ENCODE measurements at regions not wholly inside any gene's neighbourhood (a gene's known extent, or its start where the extent isn't known, plus 50 kb on each side); places are given as distances from the start of the nearest gene placed in this dataset.

- no peaks in the 10 kb centered on the region for H3K27me3 Mint-ChIP-seq
- H3K27ac Mint-ChIP-seq, result no peak overlapping the region
- H3K36me3 Mint-ChIP-seq (ENCODE audit: low read depth), result no peaks in the 10 kb centered on the region
- H3K4me3 Mint-ChIP-seq, result no peak overlapping the region
- peaks cover 29% of the 10 kb centered on the region for H3K4me1 Mint-ChIP-seq
- DNase-seq, result no peak
- peaks cover 2% of the 10 kb centered on the region for H3K9me3 Mint-ChIP-seq
- POLR2A ChIA-PET, result no interaction called here
- CTCF ChIA-PET, result interaction anchor here (0.6 to 1.3 kb wide), 3 partner anchors 8 to 13 kb away, joined by 3 read pairs; no protein-coding TSS in a partner anchor
These were observed 53.0 kb upstream of the CA12 start for GRCh38 chr15:63434576-63435186.

GRCh38 chr15:63435204-63435820 is 53.7 kb upstream of the CA12 start:
- CTCF ChIA-PET, result interaction anchor here (0.6 to 1.3 kb wide), 2 partner anchors 10 to 14 kb away, joined by 3 read pairs; no protein-coding TSS in a partner anchor
- Mint-ChIP-seq H3K4me1 (peaks cover 35% of the 10 kb centered on the region), H3K27ac (peak overlapping the region; percentile 88), H3K4me3 (no peak overlapping the region), H3K27me3 (no peaks in the 10 kb centered on the region), H3K9me3 (peaks cover 2% of the 10 kb centered on the region), H3K36me3 (ENCODE audit: low read depth) (no peaks in the 10 kb centered on the region)
- POLR2A ChIA-PET, result no interaction called here
- no peak for DNase-seq

GRCh38 chr15:63436341-63436740 is 54.7 kb upstream of the CA12 start:
- H3K4me1 Mint-ChIP-seq, result peaks cover 45% of the 10 kb centered on the region
- POLR2A ChIA-PET, result no interaction called here

GRCh38 chr15:63436872-63437375 is 55.3 kb upstream of the CA12 start:
- Mint-ChIP-seq H3K4me3 (no peak overlapping the region), H3K27me3 (no peaks in the 10 kb centered on the region), H3K4me1 (peaks cover 50% of the 10 kb centered on the region), H3K27ac (peak overlapping the region; percentile 88), H3K9me3 (peaks cover 2% of the 10 kb centered on the region), H3K36me3 (ENCODE audit: low read depth) (no peaks in the 10 kb centered on the region)
- POLR2A ChIA-PET, result no interaction called here
- CTCF ChIA-PET, result interaction anchor here (0.5 to 3.1 kb wide), 9 partner anchors 9 to 114 kb away, joined by 3 to 20 read pairs (median 3); no protein-coding TSS in a partner anchor
- peak; percentile 90 for DNase-seq

More at GRCh38 chr15:63436341-63436740, 54.7 kb upstream of the CA12 start:
- CTCF ChIA-PET, result interaction anchor here (0.5 to 3.1 kb wide), 7 partner anchors 11 to 114 kb away, joined by 3 to 20 read pairs (median 3); no protein-coding TSS in a partner anchor
- Mint-ChIP-seq H3K27me3 (no peaks in the 10 kb centered on the region), H3K27ac (peak overlapping the region; percentile 88), H3K4me3 (no peak overlapping the region), H3K36me3 (ENCODE audit: low read depth) (no peaks in the 10 kb centered on the region), H3K9me3 (peaks cover 2% of the 10 kb centered on the region)
- DNase-seq, result no peak

GRCh38 chr15:63439536-63440264 is 58.1 kb upstream of the CA12 start:
- no peaks in the 10 kb centered on the region for H3K27me3 Mint-ChIP-seq
- DNase-seq, result no peak
- ChIA-PET POLR2A (interaction anchor here (0.7 kb wide), 1 partner anchor 209 kb away, joined by 3 read pairs; no protein-coding TSS in a partner anchor), CTCF (interaction anchor here (0.5 to 3.1 kb wide), 3 partner anchors 8 to 290 kb away, joined by 3 to 20 read pairs (median 3); no protein-coding TSS in a partner anchor)
- H3K9me3 Mint-ChIP-seq, result peaks cover 2% of the 10 kb centered on the region
- H3K36me3 Mint-ChIP-seq (ENCODE audit: low read depth), result no peaks in the 10 kb centered on the region
- H3K27ac Mint-ChIP-seq, result no peak overlapping the region
- peaks cover 47% of the 10 kb centered on the region for H3K4me1 Mint-ChIP-seq
- no peak overlapping the region for H3K4me3 Mint-ChIP-seq

- Mint-ChIP-seq H3K9me3 (peaks cover 2% of the 10 kb centered on the region), H3K4me3 (no peak overlapping the region)
- POLR2A ChIA-PET, result no interaction called here
These were observed 58.6 kb upstream of the CA12 start for GRCh38 chr15:63440265-63440648.

GRCh38 chr15:63440756-63441155 is 59.1 kb upstream of the CA12 start:
- Mint-ChIP-seq H3K4me3 (no peak overlapping the region), H3K9me3 (peaks cover 2% of the 10 kb centered on the region), H3K27me3 (no peaks in the 10 kb centered on the region), H3K27ac (peak overlapping the region; percentile 37), H3K4me1 (peaks cover 46% of the 10 kb centered on the region), H3K36me3 (ENCODE audit: low read depth) (no peaks in the 10 kb centered on the region)
- POLR2A ChIA-PET, result no interaction called here
- CTCF ChIA-PET, result interaction anchor here (1.6 kb wide), 1 partner anchor 26 kb away, joined by 4 read pairs; no protein-coding TSS in a partner anchor
- no peak for DNase-seq

More at GRCh38 chr15:63440265-63440648, 58.6 kb upstream of the CA12 start:
- DNase-seq, result no peak
- Mint-ChIP-seq H3K4me1 (peaks cover 47% of the 10 kb centered on the region), H3K36me3 (ENCODE audit: low read depth) (no peaks in the 10 kb centered on the region), H3K27ac (no peak overlapping the region), H3K27me3 (no peaks in the 10 kb centered on the region)
- CTCF ChIA-PET, result interaction anchor here (0.5 kb wide), 1 partner anchor 290 kb away, joined by 3 read pairs; no protein-coding TSS in a partner anchor

- Mint-ChIP-seq H3K4me3 (no peak overlapping the region), H3K9me3 (peaks cover 2% of the 10 kb centered on the region), H3K36me3 (ENCODE audit: low read depth) (no peaks in the 10 kb centered on the region), H3K4me1 (peaks cover 46% of the 10 kb centered on the region), H3K27ac (peak overlapping the region; percentile 37), H3K27me3 (peaks cover under 1% of the 10 kb centered on the region)
- no peak for DNase-seq
- ChIA-PET CTCF (interaction anchor here (1.6 kb wide), 1 partner anchor 25 kb away, joined by 4 read pairs; no protein-coding TSS in a partner anchor), POLR2A (no interaction called here)
These were observed 59.6 kb upstream of the CA12 start for GRCh38 chr15:63441266-63441665.

GRCh38 chr15:63442080-63442479 is 60.4 kb upstream of the CA12 start:
- POLR2A ChIA-PET, result no interaction called here
- Mint-ChIP-seq H3K27me3 (peaks cover 3% of the 10 kb centered on the region), H3K9me3 (no peaks in the 10 kb centered on the region), H3K4me3 (no peak overlapping the region), H3K36me3 (ENCODE audit: low read depth) (no peaks in the 10 kb centered on the region), H3K27ac (no peak overlapping the region), H3K4me1 (peaks cover 42% of the 10 kb centered on the region)
- no peak for DNase-seq
- CTCF ChIA-PET, result interaction anchor here (1.4 to 1.6 kb wide), 3 partner anchors 15 to 154 kb away, joined by 3 to 4 read pairs (median 3); no protein-coding TSS in a partner anchor

- Mint-ChIP-seq H3K27me3 (peaks cover 6% of the 10 kb centered on the region), H3K4me3 (no peak overlapping the region), H3K36me3 (ENCODE audit: low read depth) (no peaks in the 10 kb centered on the region), H3K9me3 (no peaks in the 10 kb centered on the region), H3K27ac (no peak overlapping the region), H3K4me1 (peaks cover 33% of the 10 kb centered on the region)
- no peak for DNase-seq
- CTCF ChIA-PET, result interaction anchor here (0.8 to 1.2 kb wide), 5 partner anchors 10 to 430 kb away, joined by 3 to 4 read pairs (median 4); no protein-coding TSS in a partner anchor
- POLR2A ChIA-PET, result no interaction called here
These were observed 59.8 kb upstream of the USP3 start for GRCh38 chr15:63444611-63445010.

- H3K4me1 Mint-ChIP-seq, result peaks cover 17% of the 10 kb centered on the region
- no peaks in the 10 kb centered on the region for H3K9me3 Mint-ChIP-seq
- no peaks in the 10 kb centered on the region for H3K36me3 Mint-ChIP-seq (ENCODE audit: low read depth)
- no peak overlapping the region for H3K27ac Mint-ChIP-seq
- peaks cover 6% of the 10 kb centered on the region for H3K27me3 Mint-ChIP-seq
- DNase-seq, result no peak
- POLR2A ChIA-PET, result no interaction called here
- CTCF ChIA-PET, result interaction anchor here (4.9 kb wide), 1 partner anchor 8 kb away, joined by 20 read pairs; no protein-coding TSS in a partner anchor
- no peak overlapping the region for H3K4me3 Mint-ChIP-seq
These were observed 58.1 kb upstream of the USP3 start for GRCh38 chr15:63446255-63446654.

GRCh38 chr15:63447017-63447676 is 57.2 kb upstream of the USP3 start:
- Mint-ChIP-seq H3K9me3 (no peaks in the 10 kb centered on the region), H3K4me3 (no peak overlapping the region), H3K4me1 (peaks cover 10% of the 10 kb centered on the region), H3K27me3 (peaks cover 6% of the 10 kb centered on the region), H3K36me3 (ENCODE audit: low read depth) (no peaks in the 10 kb centered on the region), H3K27ac (no peak overlapping the region)
- CTCF ChIA-PET, result interaction anchor here (1.5 to 4.9 kb wide), 2 partner anchors 9 to 84 kb away, joined by 4 to 20 read pairs; no protein-coding TSS in a partner anchor
- POLR2A ChIA-PET, result no interaction called here
- no peak for DNase-seq
